Neural cell (in vitro differentiated cells): ENCODE measurements at regions not wholly inside any gene's neighbourhood (a gene's known extent, or its start where the extent isn't known, plus 50 kb on each side); places are given as distances from the start of the nearest gene placed in this dataset.

ENCODE experiments used
- EZH2 ChIP-seq: fragments of 200-600, 300-800 bp; shearing (Covaris generic), sonication (generic); IDR thresholded peaks from 2 replicates; pipeline ENCODE4 v1.6.1; 2014; ENCODE audit warnings: antibody characterized with exemption, low read length, borderline replicate concordance, mild to moderate bottlenecking; ENCODE audit not compliant: insufficient read depth, poor library complexity, severe bottlenecking
- POLR2AphosphoS5 ChIP-seq: IDR thresholded peaks from 2 replicates; pipeline ENCODE4 v1.6.1; 2012
- RAD21 ChIP-seq: fragments of 450-650 bp; conservative IDR thresholded peaks from 2 replicates; pipeline ENCODE4 v1.6.1; 2014; ENCODE audit warnings: antibody characterized with exemption, mild to moderate bottlenecking, moderate library complexity
- TAF1 ChIP-seq: IDR thresholded peaks from 2 replicates; pipeline ENCODE4 v1.6.1; 2012; ENCODE audit warnings: low read depth
- TF ChIP-seq, protein P1 (sequence below): fragments of 450-650 bp; IDR thresholded peaks from 2 replicates; pipeline ENCODE4 v1.5.1; 2014; ENCODE audit warnings: antibody characterized with exemption, mild to moderate bottlenecking, moderate library complexity; ENCODE audit not compliant: poor library complexity, severe bottlenecking
- TF ChIP-seq, protein P2 (sequence below): IDR thresholded peaks from 2 replicates; pipeline ENCODE4 v1.6.1; 2012; ENCODE audit warnings: borderline replicate concordance

DNA sequence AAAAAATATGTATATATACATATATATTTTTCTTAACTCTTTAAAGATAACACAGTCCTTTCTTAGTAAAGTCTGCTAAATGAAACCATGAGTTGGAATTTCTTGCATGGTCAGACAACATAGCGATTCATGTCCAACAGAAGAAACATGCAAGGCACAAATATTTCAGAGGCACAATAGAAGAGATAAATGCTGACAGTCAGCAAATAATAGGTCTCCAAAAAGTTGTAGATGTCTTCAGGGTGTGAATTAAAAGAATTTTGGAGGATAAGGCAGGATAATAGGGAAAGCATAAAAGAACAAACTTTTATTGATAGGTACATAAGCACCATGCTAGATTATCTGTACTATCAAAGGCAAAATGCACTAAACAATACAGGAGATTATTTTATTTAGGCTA lies 800.2 kb downstream of the PLCL1 start:
- TF ChIP-seq, protein P1, sequence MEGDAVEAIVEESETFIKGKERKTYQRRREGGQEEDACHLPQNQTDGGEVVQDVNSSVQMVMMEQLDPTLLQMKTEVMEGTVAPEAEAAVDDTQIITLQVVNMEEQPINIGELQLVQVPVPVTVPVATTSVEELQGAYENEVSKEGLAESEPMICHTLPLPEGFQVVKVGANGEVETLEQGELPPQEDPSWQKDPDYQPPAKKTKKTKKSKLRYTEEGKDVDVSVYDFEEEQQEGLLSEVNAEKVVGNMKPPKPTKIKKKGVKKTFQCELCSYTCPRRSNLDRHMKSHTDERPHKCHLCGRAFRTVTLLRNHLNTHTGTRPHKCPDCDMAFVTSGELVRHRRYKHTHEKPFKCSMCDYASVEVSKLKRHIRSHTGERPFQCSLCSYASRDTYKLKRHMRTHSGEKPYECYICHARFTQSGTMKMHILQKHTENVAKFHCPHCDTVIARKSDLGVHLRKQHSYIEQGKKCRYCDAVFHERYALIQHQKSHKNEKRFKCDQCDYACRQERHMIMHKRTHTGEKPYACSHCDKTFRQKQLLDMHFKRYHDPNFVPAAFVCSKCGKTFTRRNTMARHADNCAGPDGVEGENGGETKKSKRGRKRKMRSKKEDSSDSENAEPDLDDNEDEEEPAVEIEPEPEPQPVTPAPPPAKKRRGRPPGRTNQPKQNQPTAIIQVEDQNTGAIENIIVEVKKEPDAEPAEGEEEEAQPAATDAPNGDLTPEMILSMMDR = no peak
- no peak for TF ChIP-seq TAF1
- no peak for TF ChIP-seq POLR2AphosphoS5
- TF ChIP-seq RAD21 = no peak
- TF ChIP-seq, protein P2, sequence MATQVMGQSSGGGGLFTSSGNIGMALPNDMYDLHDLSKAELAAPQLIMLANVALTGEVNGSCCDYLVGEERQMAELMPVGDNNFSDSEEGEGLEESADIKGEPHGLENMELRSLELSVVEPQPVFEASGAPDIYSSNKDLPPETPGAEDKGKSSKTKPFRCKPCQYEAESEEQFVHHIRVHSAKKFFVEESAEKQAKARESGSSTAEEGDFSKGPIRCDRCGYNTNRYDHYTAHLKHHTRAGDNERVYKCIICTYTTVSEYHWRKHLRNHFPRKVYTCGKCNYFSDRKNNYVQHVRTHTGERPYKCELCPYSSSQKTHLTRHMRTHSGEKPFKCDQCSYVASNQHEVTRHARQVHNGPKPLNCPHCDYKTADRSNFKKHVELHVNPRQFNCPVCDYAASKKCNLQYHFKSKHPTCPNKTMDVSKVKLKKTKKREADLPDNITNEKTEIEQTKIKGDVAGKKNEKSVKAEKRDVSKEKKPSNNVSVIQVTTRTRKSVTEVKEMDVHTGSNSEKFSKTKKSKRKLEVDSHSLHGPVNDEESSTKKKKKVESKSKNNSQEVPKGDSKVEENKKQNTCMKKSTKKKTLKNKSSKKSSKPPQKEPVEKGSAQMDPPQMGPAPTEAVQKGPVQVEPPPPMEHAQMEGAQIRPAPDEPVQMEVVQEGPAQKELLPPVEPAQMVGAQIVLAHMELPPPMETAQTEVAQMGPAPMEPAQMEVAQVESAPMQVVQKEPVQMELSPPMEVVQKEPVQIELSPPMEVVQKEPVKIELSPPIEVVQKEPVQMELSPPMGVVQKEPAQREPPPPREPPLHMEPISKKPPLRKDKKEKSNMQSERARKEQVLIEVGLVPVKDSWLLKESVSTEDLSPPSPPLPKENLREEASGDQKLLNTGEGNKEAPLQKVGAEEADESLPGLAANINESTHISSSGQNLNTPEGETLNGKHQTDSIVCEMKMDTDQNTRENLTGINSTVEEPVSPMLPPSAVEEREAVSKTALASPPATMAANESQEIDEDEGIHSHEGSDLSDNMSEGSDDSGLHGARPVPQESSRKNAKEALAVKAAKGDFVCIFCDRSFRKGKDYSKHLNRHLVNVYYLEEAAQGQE = no peak
- TF ChIP-seq EZH2 = no peak
